ENCODE measurements at regions not wholly inside any gene's neighbourhood (a gene's known extent, or its start where the extent isn't known, plus 50 kb on each side); places are given as distances from the start of the nearest gene placed in this dataset.

DNA sequence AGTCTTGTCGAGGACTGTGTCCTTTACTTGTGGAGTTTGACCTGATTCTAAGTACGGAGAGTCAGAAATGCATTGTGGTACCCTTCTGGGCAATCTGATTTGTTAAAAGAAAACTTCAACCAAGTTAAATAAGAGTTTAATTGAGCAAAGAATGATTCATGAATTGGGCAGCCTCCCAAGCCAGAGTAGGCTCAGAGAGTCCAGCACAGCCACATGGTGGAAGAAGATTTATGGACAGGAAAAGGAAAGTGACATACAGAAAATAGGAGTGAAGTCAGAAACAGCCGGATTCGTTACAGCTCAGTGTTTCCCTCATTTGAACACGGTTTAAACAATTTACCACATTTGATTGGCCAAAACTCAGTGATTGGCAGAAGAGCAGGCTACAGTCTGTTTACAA lies 329.2 kb downstream of the DHX35 start:
- Histone ChIP-seq H3K36me3 (replicated peaks; ENCODE audit: low read depth, low read length) (no peaks in the 10 kb centered on the region), H3K4me2 (ENCODE audit: low read length) (no peak overlapping the region)

DNA sequence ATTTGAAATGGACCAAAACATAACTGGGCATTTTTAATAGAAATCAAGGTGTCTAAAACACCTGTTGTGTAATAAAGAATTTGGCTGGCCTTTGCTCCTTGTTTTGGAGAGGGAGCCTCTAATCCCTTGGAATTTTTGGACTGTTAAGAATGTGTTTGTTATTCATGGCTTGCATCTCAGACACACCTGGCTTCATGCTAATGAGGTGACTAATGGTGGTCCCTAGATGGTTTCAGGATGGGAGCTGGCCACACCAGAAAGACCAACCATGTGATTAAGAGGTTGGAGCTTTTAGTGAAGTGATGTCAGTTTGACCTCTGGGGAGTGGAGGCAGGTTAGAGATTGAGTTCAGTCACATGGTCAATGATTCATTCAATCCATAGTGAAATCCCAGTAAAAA lies 328.4 kb downstream of the DHX35 start:
- H3K4me3 ChIP-seq (ENCODE audit: low read length): no peak overlapping the region
- no peaks in the 10 kb centered on the region for H3K9me3 ChIP-seq (ENCODE audit: insufficient read depth, low read length)
- H3K27me3 ChIP-seq (ENCODE audit: low read depth, low read length): no peaks in the 10 kb centered on the region
- H3K79me2 ChIP-seq (ENCODE audit: low read length): no peaks in the 10 kb centered on the region
- H4K20me1 ChIP-seq (ENCODE audit: insufficient read depth, low read length): no peaks in the 10 kb centered on the region
- H3K9ac ChIP-seq (ENCODE audit: low read length): no peak overlapping the region
- H2AFZ ChIP-seq (ENCODE audit: low read depth, low read length): no peak overlapping the region
- H3K36me3 ChIP-seq (replicated peaks; ENCODE audit: low read depth, low read length): no peaks in the 10 kb centered on the region
- no peak overlapping the region for H3K4me2 ChIP-seq (ENCODE audit: low read length)
- TF ChIP-seq EZH2phosphoT487 (IDR thresholded peaks at IDR 0.05; ENCODE audit: low read depth): no peak
- TF ChIP-seq, protein P1, sequence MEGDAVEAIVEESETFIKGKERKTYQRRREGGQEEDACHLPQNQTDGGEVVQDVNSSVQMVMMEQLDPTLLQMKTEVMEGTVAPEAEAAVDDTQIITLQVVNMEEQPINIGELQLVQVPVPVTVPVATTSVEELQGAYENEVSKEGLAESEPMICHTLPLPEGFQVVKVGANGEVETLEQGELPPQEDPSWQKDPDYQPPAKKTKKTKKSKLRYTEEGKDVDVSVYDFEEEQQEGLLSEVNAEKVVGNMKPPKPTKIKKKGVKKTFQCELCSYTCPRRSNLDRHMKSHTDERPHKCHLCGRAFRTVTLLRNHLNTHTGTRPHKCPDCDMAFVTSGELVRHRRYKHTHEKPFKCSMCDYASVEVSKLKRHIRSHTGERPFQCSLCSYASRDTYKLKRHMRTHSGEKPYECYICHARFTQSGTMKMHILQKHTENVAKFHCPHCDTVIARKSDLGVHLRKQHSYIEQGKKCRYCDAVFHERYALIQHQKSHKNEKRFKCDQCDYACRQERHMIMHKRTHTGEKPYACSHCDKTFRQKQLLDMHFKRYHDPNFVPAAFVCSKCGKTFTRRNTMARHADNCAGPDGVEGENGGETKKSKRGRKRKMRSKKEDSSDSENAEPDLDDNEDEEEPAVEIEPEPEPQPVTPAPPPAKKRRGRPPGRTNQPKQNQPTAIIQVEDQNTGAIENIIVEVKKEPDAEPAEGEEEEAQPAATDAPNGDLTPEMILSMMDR (IDR thresholded peaks at IDR 0.05; ENCODE audit: low read depth, low read length): no peak
- H3K27ac ChIP-seq (ENCODE audit: low read length): no peak overlapping the region
- peaks cover 4% of the 10 kb centered on the region for H3K4me1 ChIP-seq (ENCODE audit: low read length)

More for the DNA sequence above, 329.2 kb downstream of the DHX35 start:
- Histone ChIP-seq H3K79me2 (ENCODE audit: low read length) (no peaks in the 10 kb centered on the region), H3K27ac (ENCODE audit: low read length) (no peak overlapping the region), H3K4me1 (ENCODE audit: low read length) (peaks cover 4% of the 10 kb centered on the region), H3K9me3 (ENCODE audit: insufficient read depth, low read length) (no peaks in the 10 kb centered on the region), H3K27me3 (ENCODE audit: low read depth, low read length) (no peaks in the 10 kb centered on the region), H3K9ac (ENCODE audit: low read length) (no peak overlapping the region), H2AFZ (ENCODE audit: low read depth, low read length) (no peak overlapping the region), H4K20me1 (ENCODE audit: insufficient read depth, low read length) (no peaks in the 10 kb centered on the region), H3K4me3 (ENCODE audit: low read length) (no peak overlapping the region)
- TF ChIP-seq EZH2phosphoT487 (IDR thresholded peaks at IDR 0.05; ENCODE audit: low read depth): no peak
- TF ChIP-seq, protein P1 (IDR thresholded peaks at IDR 0.05; ENCODE audit: low read depth, low read length): no peak

DNA sequence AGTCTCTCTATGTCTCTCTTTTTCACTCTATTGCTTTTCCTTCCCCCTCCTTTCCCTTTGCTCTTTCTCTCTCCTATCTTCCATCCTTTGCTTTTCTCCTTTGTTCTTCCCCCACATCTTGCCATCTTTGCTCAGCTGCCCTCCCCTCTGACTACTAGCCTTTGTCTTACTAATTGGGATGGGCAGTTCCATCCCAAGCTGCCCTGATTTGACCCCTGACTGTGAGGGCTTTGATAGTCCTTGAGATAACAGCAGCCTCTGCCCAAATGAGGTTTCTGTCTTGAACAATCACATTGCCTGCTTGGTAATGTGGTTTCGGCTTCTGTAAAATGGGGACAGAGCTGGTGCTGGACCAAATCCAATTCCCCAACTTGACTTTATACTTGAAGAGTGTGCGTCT lies 327.7 kb downstream of the DHX35 start:
- Histone ChIP-seq H3K36me3 (replicated peaks; ENCODE audit: low read depth, low read length) (no peaks in the 10 kb centered on the region), H3K4me1 (ENCODE audit: low read length) (peaks cover 4% of the 10 kb centered on the region), H4K20me1 (ENCODE audit: insufficient read depth, low read length) (no peaks in the 10 kb centered on the region), H2AFZ (ENCODE audit: low read depth, low read length) (no peak overlapping the region), H3K27ac (ENCODE audit: low read length) (no peak overlapping the region), H3K4me2 (ENCODE audit: low read length) (no peak overlapping the region), H3K9ac (ENCODE audit: low read length) (no peak overlapping the region), H3K27me3 (ENCODE audit: low read depth, low read length) (no peaks in the 10 kb centered on the region), H3K79me2 (ENCODE audit: low read length) (no peaks in the 10 kb centered on the region), H3K9me3 (ENCODE audit: insufficient read depth, low read length) (no peaks in the 10 kb centered on the region), H3K4me3 (ENCODE audit: low read length) (no peak overlapping the region)
- TF ChIP-seq, protein P1 (IDR thresholded peaks at IDR 0.05; ENCODE audit: low read depth, low read length): no peak
- TF ChIP-seq EZH2phosphoT487 (IDR thresholded peaks at IDR 0.05; ENCODE audit: low read depth): no peak

DNA sequence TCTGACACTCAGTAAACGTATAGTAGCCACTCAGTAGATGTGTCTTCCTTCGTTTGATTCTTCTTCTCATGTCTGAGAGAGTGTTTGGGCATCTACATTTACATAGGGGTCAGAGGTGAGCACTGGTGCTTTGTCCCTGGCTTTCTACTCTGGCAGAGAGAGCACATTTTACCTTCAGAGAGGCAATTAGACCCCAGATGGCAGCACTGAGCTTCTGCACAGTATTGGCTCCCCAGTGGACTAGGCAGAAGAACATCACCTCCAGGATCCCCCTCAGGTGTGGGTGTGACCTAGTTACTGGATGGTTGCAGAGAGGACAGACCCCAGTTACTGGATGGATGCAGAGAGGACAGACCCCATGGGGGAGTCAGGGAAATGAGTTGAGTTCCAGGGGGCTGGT lies 327.2 kb downstream of the DHX35 start:
- no peaks in the 10 kb centered on the region for H3K9me3 ChIP-seq (ENCODE audit: insufficient read depth, low read length)
- TF ChIP-seq, protein P1 (IDR thresholded peaks at IDR 0.05; ENCODE audit: low read depth, low read length): peak; percentile 98
- no peak for TF ChIP-seq EZH2phosphoT487 (IDR thresholded peaks at IDR 0.05; ENCODE audit: low read depth)
- no peak overlapping the region for H3K9ac ChIP-seq (ENCODE audit: low read length)
- no peaks in the 10 kb centered on the region for H4K20me1 ChIP-seq (ENCODE audit: insufficient read depth, low read length)
- H3K36me3 ChIP-seq (replicated peaks; ENCODE audit: low read depth, low read length): no peaks in the 10 kb centered on the region
- H3K27me3 ChIP-seq (ENCODE audit: low read depth, low read length): no peaks in the 10 kb centered on the region
- H3K4me3 ChIP-seq (ENCODE audit: low read length): no peak overlapping the region
- H3K4me2 ChIP-seq (ENCODE audit: low read length): no peak overlapping the region
- peaks cover 4% of the 10 kb centered on the region for H3K4me1 ChIP-seq (ENCODE audit: low read length)
- H2AFZ ChIP-seq (ENCODE audit: low read depth, low read length): 0 out of 2 replicates have a peak overlapping the region, but pooled peaks have one; percentile 6
- H3K79me2 ChIP-seq (ENCODE audit: low read length): no peaks in the 10 kb centered on the region
- no peak overlapping the region for H3K27ac ChIP-seq (ENCODE audit: low read length)
